Esophagus muscularis mucosa (tissue), 3 donors: ENCODE measurements at regions not wholly inside any gene's neighbourhood (a gene's known extent, or its start where the extent isn't known, plus 50 kb on each side); places are given as distances from the start of the nearest gene placed in this dataset.

ENCODE experiments used
- POLR2A ChIP-seq: fragments of 450-650 bp; IDR thresholded peaks from one replicate; pipeline ENCODE4 v1.6.1; 2017; ENCODE audit warnings: antibody characterized with exemption, moderate library complexity, mild to moderate bottlenecking, low read depth
- TF ChIP-seq, protein P1 (sequence below), 3 experiments: fragments of 200-600 bp in 2 of 3; fragments of 450-650 bp in 1 of 3; sonication (generic) in 2 of 3; IDR thresholded peaks; one replicate each; pipeline ENCODE4 v1.5.1; 2017 to 2019; ENCODE audit warnings: antibody characterized with exemption in 3 of 3, mild to moderate bottlenecking in 2 of 3, moderate library complexity in 1 of 3

DNA sequence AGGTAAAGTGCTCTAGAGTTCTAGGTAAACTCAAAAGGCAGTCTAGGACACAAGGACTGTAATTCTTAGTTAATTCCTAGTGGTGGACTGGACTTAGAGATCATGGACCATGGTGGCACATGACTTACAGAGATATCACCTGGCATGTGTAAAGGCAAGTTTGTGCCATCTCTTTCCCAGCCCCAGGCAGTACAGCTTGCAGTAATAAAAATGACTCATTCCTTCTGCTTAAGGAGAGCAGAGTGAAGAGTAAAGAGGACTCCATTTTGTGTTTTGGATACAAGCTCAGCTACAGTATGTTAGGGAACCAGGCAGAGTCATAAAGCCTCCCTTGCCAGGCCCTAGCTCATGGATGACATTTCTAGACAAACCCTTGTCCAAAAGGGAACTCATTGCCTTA is 629.9 kb downstream of the JRKL start:
- no peak for TF ChIP-seq POLR2A
- TF ChIP-seq, protein P1, sequence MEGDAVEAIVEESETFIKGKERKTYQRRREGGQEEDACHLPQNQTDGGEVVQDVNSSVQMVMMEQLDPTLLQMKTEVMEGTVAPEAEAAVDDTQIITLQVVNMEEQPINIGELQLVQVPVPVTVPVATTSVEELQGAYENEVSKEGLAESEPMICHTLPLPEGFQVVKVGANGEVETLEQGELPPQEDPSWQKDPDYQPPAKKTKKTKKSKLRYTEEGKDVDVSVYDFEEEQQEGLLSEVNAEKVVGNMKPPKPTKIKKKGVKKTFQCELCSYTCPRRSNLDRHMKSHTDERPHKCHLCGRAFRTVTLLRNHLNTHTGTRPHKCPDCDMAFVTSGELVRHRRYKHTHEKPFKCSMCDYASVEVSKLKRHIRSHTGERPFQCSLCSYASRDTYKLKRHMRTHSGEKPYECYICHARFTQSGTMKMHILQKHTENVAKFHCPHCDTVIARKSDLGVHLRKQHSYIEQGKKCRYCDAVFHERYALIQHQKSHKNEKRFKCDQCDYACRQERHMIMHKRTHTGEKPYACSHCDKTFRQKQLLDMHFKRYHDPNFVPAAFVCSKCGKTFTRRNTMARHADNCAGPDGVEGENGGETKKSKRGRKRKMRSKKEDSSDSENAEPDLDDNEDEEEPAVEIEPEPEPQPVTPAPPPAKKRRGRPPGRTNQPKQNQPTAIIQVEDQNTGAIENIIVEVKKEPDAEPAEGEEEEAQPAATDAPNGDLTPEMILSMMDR (IDR thresholded peaks at IDR 0.05), result no peak
